Brain microvascular endothelial cell (primary cell): ENCODE measurements at regions not wholly inside any gene's neighbourhood (a gene's known extent, or its start where the extent isn't known, plus 50 kb on each side); places are given as distances from the start of the nearest gene placed in this dataset.
"Not testable (repeated sequence)": the region's sequence is repeated elsewhere in the genome, so short reads cannot be mapped to it uniquely, and the experiment has no call there.

Experiments
- DNase-seq: peaks from one replicate; pipeline ENCODE4 v3.0.0-alpha.2; 2020
- H3K27ac ChIP-seq: fragments of 250-450 bp; sonication (Bioruptor Pico); 2 replicates; pipeline ENCODE4 v1.5.1; 2020; ENCODE audit warnings: mild to moderate bottlenecking, moderate library complexity
- H3K27me3 ChIP-seq: fragments of 250-450 bp; sonication (Bioruptor Pico); replicated peaks from 2 replicates; pipeline ENCODE4 v1.5.1; 2020; ENCODE audit warnings: mild to moderate bottlenecking
- H3K36me3 ChIP-seq: fragments of 250-450 bp; sonication (Bioruptor Pico); replicated peaks from 2 replicates; pipeline ENCODE4 v1.5.1; 2020; ENCODE audit warnings: mild to moderate bottlenecking
- H3K4me3 ChIP-seq: 2 replicates; pipeline ENCODE4 v1.5.1; 2011; ENCODE audit warnings: low read depth, mild to moderate bottlenecking, control low read depth, low read length, moderate library complexity
- CTCF ChIP-seq: IDR thresholded peaks from 2 replicates; pipeline ENCODE4 v1.5.1; 2011; ENCODE audit warnings: low read depth, mild to moderate bottlenecking, moderate library complexity, low read length, control low read depth, inconsistent platforms; ENCODE audit errors: missing control alignments
- in situ Hi-C: cut with HindIII; loops from 2 replicates; pipeline ENCODE4 v1.10.0; 2017; ENCODE audit warnings: low sequenced_read_pairs, low pct_ligation_motif_present

GRCh38 chr10:108612485-108612884, 1310.8 kb downstream of the XPNPEP1 start:
- in situ Hi-C loops: no loop called here
- Histone ChIP-seq H3K4me3 (no peak overlapping the region), H3K36me3 (no peaks in the 10 kb centered on the region), H3K27me3 (no peaks in the 10 kb centered on the region), H3K27ac (no peak overlapping the region)
- TF ChIP-seq CTCF: no peak
- DNase-seq: no peak

- Histone ChIP-seq H3K36me3 (no peaks in the 10 kb centered on the region), H3K4me3 (no peak overlapping the region), H3K27me3 (no peaks in the 10 kb centered on the region), H3K27ac (no peak overlapping the region)
- in situ Hi-C loops: no loop called here
- TF ChIP-seq CTCF: no peak
- DNase-seq: no peak
Measured at GRCh38 chr10:108608860-108609259, 1314.5 kb downstream of the XPNPEP1 start.

- Histone ChIP-seq H3K4me3 (no peak overlapping the region), H3K27ac (no peak overlapping the region), H3K36me3 (no peaks in the 10 kb centered on the region), H3K27me3 (no peaks in the 10 kb centered on the region)
- TF ChIP-seq CTCF: no peak
- in situ Hi-C loops: no loop called here
- no peak for DNase-seq
Measured at GRCh38 chr10:108601851-108602250, 1321.5 kb downstream of the XPNPEP1 start.

GRCh38 chr10:108600511-108600910, 1322.8 kb downstream of the XPNPEP1 start:
- in situ Hi-C loops, H3K36me3 ChIP-seq, DNase-seq, H3K27ac ChIP-seq, H3K4me3 ChIP-seq, H3K27me3 ChIP-seq: not testable (repeated sequence)

GRCh38 chr10:108599317-108599716, 1324.0 kb downstream of the XPNPEP1 start:
- DNase-seq, H3K36me3 ChIP-seq, H3K27ac ChIP-seq, H3K4me3 ChIP-seq, H3K27me3 ChIP-seq, in situ Hi-C loops: not testable (repeated sequence)

GRCh38 chr10:108598831-108599230, 1324.5 kb downstream of the XPNPEP1 start:
- Histone ChIP-seq H3K36me3 (no peaks in the 10 kb centered on the region), H3K27ac (no peak overlapping the region), H3K27me3 (no peaks in the 10 kb centered on the region), H3K4me3 (no peak overlapping the region)
- in situ Hi-C loops: no loop called here
- no peak for DNase-seq
- TF ChIP-seq CTCF: no peak

GRCh38 chr10:108598320-108598695, 1325.0 kb downstream of the XPNPEP1 start:
- no peak overlapping the region for H3K27ac ChIP-seq
- DNase-seq: no peak
- no peak overlapping the region for H3K4me3 ChIP-seq
- TF ChIP-seq CTCF: no peak
- no peaks in the 10 kb centered on the region for H3K36me3 ChIP-seq
- H3K27me3 ChIP-seq: no peaks in the 10 kb centered on the region
- in situ Hi-C loops: no loop called here
